ENCODE measurements at regions not wholly inside any gene's neighbourhood (a gene's known extent, or its start where the extent isn't known, plus 50 kb on each side); places are given as distances from the start of the nearest gene placed in this dataset.

GRCh38 chr2:176727696-176728095 is 458.5 kb downstream of the MTX2 start:
- no peak for FAIRE-seq
- intact Hi-C loops (cut with DNase I), result no loop called here

GRCh38 chr2:176729706-176730569 is 460.7 kb downstream of the MTX2 start:
- intact Hi-C loops (cut with DNase I), result no loop called here
- TF ChIP-seq, protein P1, sequence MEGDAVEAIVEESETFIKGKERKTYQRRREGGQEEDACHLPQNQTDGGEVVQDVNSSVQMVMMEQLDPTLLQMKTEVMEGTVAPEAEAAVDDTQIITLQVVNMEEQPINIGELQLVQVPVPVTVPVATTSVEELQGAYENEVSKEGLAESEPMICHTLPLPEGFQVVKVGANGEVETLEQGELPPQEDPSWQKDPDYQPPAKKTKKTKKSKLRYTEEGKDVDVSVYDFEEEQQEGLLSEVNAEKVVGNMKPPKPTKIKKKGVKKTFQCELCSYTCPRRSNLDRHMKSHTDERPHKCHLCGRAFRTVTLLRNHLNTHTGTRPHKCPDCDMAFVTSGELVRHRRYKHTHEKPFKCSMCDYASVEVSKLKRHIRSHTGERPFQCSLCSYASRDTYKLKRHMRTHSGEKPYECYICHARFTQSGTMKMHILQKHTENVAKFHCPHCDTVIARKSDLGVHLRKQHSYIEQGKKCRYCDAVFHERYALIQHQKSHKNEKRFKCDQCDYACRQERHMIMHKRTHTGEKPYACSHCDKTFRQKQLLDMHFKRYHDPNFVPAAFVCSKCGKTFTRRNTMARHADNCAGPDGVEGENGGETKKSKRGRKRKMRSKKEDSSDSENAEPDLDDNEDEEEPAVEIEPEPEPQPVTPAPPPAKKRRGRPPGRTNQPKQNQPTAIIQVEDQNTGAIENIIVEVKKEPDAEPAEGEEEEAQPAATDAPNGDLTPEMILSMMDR (IDR thresholded peaks at IDR 0.05; ENCODE audit: borderline replicate concordance, extremely low read depth, insufficient read depth), result no peak
- no peak overlapping the region for H3K4me3 ChIP-seq (ENCODE audit: low read length in 3 of 3)
- no peak overlapping the region for H3K27ac ChIP-seq (ENCODE audit: low read depth in 2 of 2, low read length in 2 of 2)
- no peaks in the 10 kb centered on the region for H3K9me3 ChIP-seq (ENCODE audit: control insufficient read depth in 2 of 3, insufficient read depth in 1 of 3, low read length in 3 of 3)
- no peaks in the 10 kb centered on the region for H3K4me1 ChIP-seq (ENCODE audit: control insufficient read depth in 2 of 3, insufficient read depth in 2 of 3, low read depth in 1 of 3, low read length in 3 of 3)
- FAIRE-seq (no peak), DNase-seq (peak in 3 of 5 donors; percentile 30 to 87 (median 71))
- H3K27me3 ChIP-seq (ENCODE audit: control insufficient read depth, insufficient read depth, low read length), result no peaks in the 10 kb centered on the region
- H3K9ac ChIP-seq (ENCODE audit: low read length in 3 of 3), result no peak overlapping the region
- no peaks in the 10 kb centered on the region for H3K36me3 ChIP-seq (ENCODE audit: control insufficient read depth in 2 of 3, insufficient read depth in 3 of 3, low read length in 3 of 3)

More at GRCh38 chr2:176727696-176728095, 458.5 kb downstream of the MTX2 start:
- H3K27me3 ChIP-seq (ENCODE audit: control insufficient read depth, insufficient read depth, low read length), result no peaks in the 10 kb centered on the region
- no peak for DNase-seq
- no peak overlapping the region for H3K4me3 ChIP-seq (ENCODE audit: low read length in 3 of 3)
- H3K36me3 ChIP-seq (ENCODE audit: control insufficient read depth in 2 of 3, insufficient read depth in 3 of 3, low read length in 3 of 3), result no peaks in the 10 kb centered on the region
- no peaks in the 10 kb centered on the region for H3K4me1 ChIP-seq (ENCODE audit: control insufficient read depth in 2 of 3, insufficient read depth in 2 of 3, low read depth in 1 of 3, low read length in 3 of 3)
- H3K9me3 ChIP-seq (ENCODE audit: control insufficient read depth in 2 of 3, insufficient read depth in 1 of 3, low read length in 3 of 3), result no peaks in the 10 kb centered on the region
- TF ChIP-seq, protein P1 (IDR thresholded peaks at IDR 0.05; ENCODE audit: borderline replicate concordance, extremely low read depth, insufficient read depth), result no peak
- no peak overlapping the region for H3K27ac ChIP-seq (ENCODE audit: low read depth in 2 of 2, low read length in 2 of 2)
- no peak overlapping the region for H3K9ac ChIP-seq (ENCODE audit: low read length in 3 of 3)

DNA sequence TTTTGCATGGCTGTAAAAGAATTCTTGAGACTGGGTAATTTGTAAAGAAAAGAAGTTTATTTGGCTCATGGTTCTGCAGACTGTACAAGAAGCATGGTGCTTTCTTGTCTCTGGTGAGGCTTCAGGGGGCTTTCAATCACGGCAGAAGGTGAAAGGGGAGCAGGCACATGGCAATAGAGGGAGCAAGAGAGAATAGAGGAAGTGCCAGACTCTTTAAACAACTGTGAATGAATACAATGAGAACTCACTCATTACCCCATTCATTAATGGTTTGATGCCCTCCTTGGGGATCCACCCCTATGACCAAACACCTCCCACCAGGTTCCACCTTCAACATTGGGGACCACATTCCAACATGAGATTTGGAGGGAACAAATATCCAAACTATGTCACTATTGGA is 463.5 kb downstream of the MTX2 start:
- H3K9me3 ChIP-seq (ENCODE audit: control insufficient read depth in 2 of 3, insufficient read depth in 1 of 3, low read length in 3 of 3), result no peaks in the 10 kb centered on the region
- DNase-seq, result no peak
- intact Hi-C loops (cut with DNase I), result no loop called here
- no peak overlapping the region for H3K27ac ChIP-seq (ENCODE audit: low read depth in 2 of 2, low read length in 2 of 2)
- H3K4me3 ChIP-seq (ENCODE audit: low read length in 3 of 3), result no peak overlapping the region
- no peak for FAIRE-seq
- TF ChIP-seq, protein P1 (IDR thresholded peaks at IDR 0.05; ENCODE audit: borderline replicate concordance, extremely low read depth, insufficient read depth), result no peak
- no peaks in the 10 kb centered on the region for H3K27me3 ChIP-seq (ENCODE audit: control insufficient read depth, insufficient read depth, low read length)
- no peaks in the 10 kb centered on the region for H3K36me3 ChIP-seq (ENCODE audit: control insufficient read depth in 2 of 3, insufficient read depth in 3 of 3, low read length in 3 of 3)
- no peak overlapping the region for H3K9ac ChIP-seq (ENCODE audit: low read length in 3 of 3)
- H3K4me1 ChIP-seq (ENCODE audit: control insufficient read depth in 2 of 3, insufficient read depth in 2 of 3, low read depth in 1 of 3, low read length in 3 of 3), result no peaks in the 10 kb centered on the region
